ENCODE measurements at regions not wholly inside any gene's neighbourhood (a gene's known extent, or its start where the extent isn't known, plus 50 kb on each side); places are given as distances from the start of the nearest gene placed in this dataset.

GRCh38 chr4:31573554-31573953 lies 853.4 kb downstream of the PCDH7 start:
- no peak overlapping the region for H3K4me3 ChIP-seq
- DNase-seq, result no peak
- H3K9me3 ChIP-seq, result no peaks in the 10 kb centered on the region
- TF ChIP-seq POLR2A (IDR thresholded peaks at IDR 0.05) (no peak), CTCF (IDR thresholded peaks at IDR 0.05) (no peak)
- H3K36me3 ChIP-seq (ENCODE audit: low read depth, missing control alignments), result no peaks in the 10 kb centered on the region
- no peaks in the 10 kb centered on the region for H3K27me3 ChIP-seq
- intact Hi-C loops (cut with DNase I; ENCODE audit: low total_unique reads), result no loop called here
- H3K4me1 ChIP-seq, result no peaks in the 10 kb centered on the region
- no peak overlapping the region for H3K27ac ChIP-seq
- WGBS, 2 donors, result 77 to 84% methylated on average over 5 of the region's 5 CpGs

DNA sequence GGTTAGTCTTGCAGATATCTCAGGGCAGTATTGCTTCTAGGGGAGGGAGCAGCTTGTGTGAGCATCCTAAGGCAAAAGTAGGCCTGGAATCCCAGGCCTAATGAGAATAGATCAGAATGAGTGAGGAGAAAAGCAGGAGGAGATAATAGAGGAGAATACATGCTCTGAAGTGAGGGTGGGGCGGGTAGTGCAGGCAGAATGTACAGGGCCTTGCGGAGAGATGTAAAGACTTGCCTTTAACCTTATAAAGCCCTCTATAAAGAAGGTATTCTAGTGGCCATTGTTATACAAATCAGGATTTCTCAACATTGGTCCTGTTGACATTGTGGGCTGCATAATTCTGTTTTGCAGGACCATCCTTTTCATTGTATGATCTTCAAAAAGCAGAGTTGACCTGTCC lies 855.3 kb downstream of the PCDH7 start:
- H3K27ac ChIP-seq, result no peak overlapping the region
- intact Hi-C loops (cut with DNase I; ENCODE audit: low total_unique reads), result no loop called here

GRCh38 chr4:31580843-31581242 lies 860.7 kb downstream of the PCDH7 start:
- Histone ChIP-seq H3K36me3 (ENCODE audit: low read depth, missing control alignments) (no peaks in the 10 kb centered on the region), H3K27ac (no peak overlapping the region), H3K27me3 (no peaks in the 10 kb centered on the region), H3K9me3 (no peaks in the 10 kb centered on the region), H3K4me1 (no peaks in the 10 kb centered on the region), H3K4me3 (no peak overlapping the region)
- no peak for DNase-seq
- no peak for TF ChIP-seq POLR2A (IDR thresholded peaks at IDR 0.05)
- TF ChIP-seq CTCF (IDR thresholded peaks at IDR 0.05), result no peak
- intact Hi-C loops (cut with DNase I; ENCODE audit: low total_unique reads), result no loop called here
- 90 to 94% methylated on average over 1 of the region's 1 CpG for WGBS, 2 donors

More for the DNA sequence above, 855.3 kb downstream of the PCDH7 start:
- no peak for DNase-seq
- Histone ChIP-seq H3K4me3 (no peak overlapping the region), H3K36me3 (ENCODE audit: low read depth, missing control alignments) (no peaks in the 10 kb centered on the region), H3K4me1 (no peaks in the 10 kb centered on the region), H3K27me3 (no peaks in the 10 kb centered on the region), H3K9me3 (no peaks in the 10 kb centered on the region)
- TF ChIP-seq POLR2A (IDR thresholded peaks at IDR 0.05) (no peak), CTCF (IDR thresholded peaks at IDR 0.05) (no peak)
- 91 to 92% methylated on average over 2 of the region's 2 CpGs for WGBS, 2 donors

DNA sequence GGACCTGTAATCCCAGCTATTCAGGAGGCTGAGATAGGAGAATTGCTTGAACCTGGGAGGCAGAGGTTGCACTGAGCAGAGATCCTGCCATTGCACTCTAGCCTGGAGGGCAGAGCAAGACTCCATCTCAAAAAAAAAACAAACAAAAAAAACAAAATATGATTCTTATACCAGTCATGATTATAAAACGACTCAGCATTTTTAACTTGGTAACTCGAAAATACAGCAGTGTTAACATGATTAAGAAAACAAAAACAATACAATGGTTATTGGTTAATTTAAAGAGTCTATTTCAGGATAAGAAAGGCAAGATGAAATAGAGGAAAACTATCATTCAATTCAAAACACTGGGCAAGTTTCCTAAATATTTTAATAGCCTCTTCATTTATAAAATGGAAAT lies 865.3 kb downstream of the PCDH7 start:
- Histone ChIP-seq H3K27me3 (no peaks in the 10 kb centered on the region), H3K4me3 (no peak overlapping the region), H3K9me3 (no peaks in the 10 kb centered on the region), H3K36me3 (ENCODE audit: low read depth, missing control alignments) (no peaks in the 10 kb centered on the region), H3K4me1 (no peaks in the 10 kb centered on the region), H3K27ac (no peak overlapping the region)
- WGBS, 2 donors, result 75 to 77% methylated on average over 2 of the region's 2 CpGs
- no peak for TF ChIP-seq CTCF (IDR thresholded peaks at IDR 0.05)
- TF ChIP-seq POLR2A (IDR thresholded peaks at IDR 0.05), result no peak
- DNase-seq, result no peak
- intact Hi-C loops (cut with DNase I; ENCODE audit: low total_unique reads), result no loop called here

DNA sequence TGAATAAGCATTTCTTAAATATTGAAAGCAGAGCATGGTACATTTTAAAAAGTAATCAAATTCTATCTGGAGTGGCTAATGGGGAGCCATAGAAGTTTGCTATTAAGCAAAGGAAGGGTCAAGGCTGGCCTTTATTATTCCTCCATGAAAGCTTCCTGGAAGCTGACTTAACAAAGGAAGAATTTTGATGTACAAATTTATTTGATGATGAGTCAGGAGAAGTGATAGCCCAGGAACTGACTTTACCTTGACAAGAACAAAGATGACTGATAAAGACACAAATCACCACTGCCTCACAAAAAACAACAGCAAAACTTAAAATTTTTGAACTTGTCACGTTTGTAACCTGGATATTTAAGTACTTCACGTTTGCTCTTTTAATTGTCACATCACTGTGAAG lies 872.1 kb downstream of the PCDH7 start:
- H3K27ac ChIP-seq, result no peak overlapping the region
- no peak for DNase-seq
- TF ChIP-seq CTCF (IDR thresholded peaks at IDR 0.05) (no peak), POLR2A (IDR thresholded peaks at IDR 0.05) (no peak)
- intact Hi-C loops (cut with DNase I; ENCODE audit: low total_unique reads), result no loop called here
- H3K4me1 ChIP-seq, result no peaks in the 10 kb centered on the region
- H3K4me3 ChIP-seq, result no peak overlapping the region
- H3K9me3 ChIP-seq, result no peaks in the 10 kb centered on the region
- H3K36me3 ChIP-seq (ENCODE audit: low read depth, missing control alignments), result no peaks in the 10 kb centered on the region
- H3K27me3 ChIP-seq, result no peaks in the 10 kb centered on the region
- WGBS, 2 donors, result 59 to 73% methylated on average over 2 of the region's 2 CpGs
